Posterior vena cava (tissue), 2 donors: ENCODE measurements at regions not wholly inside any gene's neighbourhood (a gene's known extent, or its start where the extent isn't known, plus 50 kb on each side); places are given as distances from the start of the nearest gene placed in this dataset.

ENCODE experiments used
- DNase-seq: peaks from one replicate; pipeline ENCODE4 v3.0.0-alpha.2; 2020; ENCODE audit warnings: low spot score
- intact Hi-C, 2 donors: fragments of 100-400 bp; cut with DNase I; formaldehyde crosslinking; loops; one replicate each; pipeline versions ENCODE4 v1.14.1 to v1.14.2; 2022 to 2023
- donor health status: DM: yes; HTN: yes; CAD: no.
- donor health status: DM: yes; HTN: yes; CAD: no.

DNA sequence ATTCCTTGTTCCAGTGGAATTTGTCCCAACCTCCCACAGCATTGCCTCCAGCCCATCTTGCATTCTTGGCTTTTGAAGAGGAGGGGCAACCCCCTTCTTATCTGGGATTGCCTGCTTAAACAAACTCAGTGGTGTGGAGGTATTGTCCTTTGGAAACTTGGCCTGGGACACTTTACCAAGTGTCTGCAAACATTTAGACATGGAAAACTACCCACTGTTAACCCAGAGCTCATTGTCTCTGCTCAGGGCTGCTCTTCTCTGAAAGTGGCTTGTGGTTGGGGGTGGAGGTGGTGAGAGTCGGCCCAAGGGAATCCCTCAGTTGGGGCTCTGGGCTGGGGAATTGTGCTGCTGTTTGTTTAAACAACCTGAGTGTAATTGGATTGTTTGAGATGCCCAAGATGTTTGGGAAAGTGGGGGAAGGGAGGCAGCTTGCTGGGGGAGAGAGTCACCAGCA, 178.3 kb upstream of the GATA6 start:
- intact Hi-C loops = loop anchor here in 1 of 2 donors (10.0 kb wide), 1 partner anchor 174 kb away; the partner anchor contains the start of gene GATA6
- no peak for DNase-seq

DNA sequence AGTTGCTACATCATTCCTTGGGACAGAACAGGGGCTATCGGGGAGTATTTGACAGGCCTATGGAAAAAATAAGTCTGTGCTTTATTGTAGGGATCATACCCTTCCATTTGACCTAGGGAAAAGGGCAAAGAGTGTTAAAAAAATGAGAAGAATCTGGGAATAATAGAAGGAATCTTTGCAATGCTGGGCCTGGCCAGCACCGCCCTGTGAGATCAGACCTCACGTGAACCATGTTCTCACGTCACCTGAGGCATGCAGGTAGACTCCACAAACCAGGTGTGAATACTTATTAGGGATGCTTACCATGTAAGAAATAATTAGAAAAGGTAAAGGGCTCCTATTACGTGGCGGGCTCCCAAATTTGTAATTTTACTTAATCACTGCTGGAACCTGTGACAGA, 177.5 kb upstream of the GATA6 start:
- intact Hi-C loops = loop anchor here in 1 of 2 donors (10.0 kb wide), 1 partner anchor 173 kb away; the partner anchor contains the start of gene GATA6
- DNase-seq = no peak

- intact Hi-C loops = loop anchor here in 1 of 2 donors (10.0 kb wide), 1 partner anchor 168 kb away; the partner anchor contains the start of gene GATA6
- no peak for DNase-seq
Measured at GRCh38 chr18:21996351-21996826, 173.0 kb upstream of the GATA6 start.

DNA sequence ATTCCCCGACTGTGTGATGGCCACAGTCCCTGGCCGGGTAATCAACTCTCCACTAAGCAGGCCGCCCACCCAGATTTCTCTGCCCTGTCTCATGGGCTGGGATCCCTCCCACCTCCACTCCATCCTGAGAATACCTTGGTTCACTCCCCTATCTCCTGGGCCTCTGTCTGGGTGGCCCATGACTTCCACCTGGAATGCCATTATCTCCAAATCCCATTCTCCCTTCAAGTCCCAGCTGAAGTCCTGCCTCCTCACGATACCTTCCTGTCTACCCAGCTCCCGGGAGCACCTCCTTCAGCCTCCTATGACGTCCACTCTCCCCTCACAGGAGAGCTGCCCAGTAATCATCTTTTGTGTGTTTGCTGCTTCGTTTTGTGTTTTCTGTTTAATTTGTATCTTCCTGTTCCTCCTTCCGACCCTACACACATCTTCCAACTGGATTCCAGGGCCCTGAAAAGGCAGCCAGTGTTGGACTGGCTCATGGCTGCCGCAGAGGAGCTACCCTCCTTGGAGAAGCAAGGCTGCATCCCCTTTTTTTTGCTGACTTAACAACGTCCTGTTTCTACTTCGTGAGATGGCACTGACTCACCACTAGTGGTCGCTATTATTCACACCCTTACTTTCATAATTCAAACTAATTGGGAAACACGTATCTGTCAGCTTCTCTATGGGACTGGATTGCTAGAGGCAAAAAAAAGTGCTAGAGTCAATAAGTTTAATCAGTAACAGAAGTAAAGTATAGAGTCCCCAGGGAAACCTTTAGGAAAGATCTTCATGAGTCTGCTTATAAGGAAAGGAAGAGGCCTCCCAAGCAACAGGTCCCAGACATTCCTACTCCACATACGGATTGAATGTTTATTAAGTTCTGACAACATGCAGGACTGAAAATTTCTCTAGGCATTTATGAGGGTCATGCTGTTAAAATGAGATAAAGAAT, 171.9 kb upstream of the GATA6 start:
- intact Hi-C loops = loop anchor here in 1 of 2 donors (10.0 kb wide), 1 partner anchor 167 kb away; the partner anchor contains the start of gene GATA6

DNA sequence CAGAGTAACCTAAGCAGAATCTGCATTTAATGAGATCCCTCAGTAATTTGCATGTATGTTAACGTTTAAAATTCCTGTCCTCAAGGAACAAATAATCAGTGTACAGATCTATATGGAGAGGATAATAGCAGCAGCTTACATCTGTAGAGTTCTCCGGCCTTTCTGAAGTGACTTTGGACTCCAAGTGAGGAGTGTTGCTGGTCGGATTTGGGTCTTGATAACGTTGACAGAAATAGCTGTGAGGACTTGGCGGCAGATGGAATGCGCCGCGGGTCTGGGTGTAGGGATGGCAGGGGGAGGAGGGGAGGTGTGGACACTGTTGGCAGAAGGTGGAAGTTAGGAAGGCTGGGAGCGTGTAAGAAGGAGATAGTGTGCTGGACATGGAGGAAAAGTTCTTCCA, 170.9 kb upstream of the GATA6 start:
- intact Hi-C loops = loop anchor here in 1 of 2 donors (10.0 kb wide), 1 partner anchor 166 kb away; the partner anchor contains the start of gene GATA6

More for the DNA sequence above, 171.9 kb upstream of the GATA6 start:
- DNase-seq = no peak

GRCh38 chr18:22001912-22002487, 167.4 kb upstream of the GATA6 start:
- intact Hi-C loops = loop anchor here in 1 of 2 donors (5.0 kb wide), 1 partner anchor 360 kb away; no protein-coding TSS in a partner anchor
- no peak for DNase-seq

More for the DNA sequence above, 170.9 kb upstream of the GATA6 start:
- no peak for DNase-seq

GRCh38 chr18:22005191-22005841, 164.1 kb upstream of the GATA6 start:
- intact Hi-C loops = no loop called here
- peak; percentile 83 for DNase-seq

DNA sequence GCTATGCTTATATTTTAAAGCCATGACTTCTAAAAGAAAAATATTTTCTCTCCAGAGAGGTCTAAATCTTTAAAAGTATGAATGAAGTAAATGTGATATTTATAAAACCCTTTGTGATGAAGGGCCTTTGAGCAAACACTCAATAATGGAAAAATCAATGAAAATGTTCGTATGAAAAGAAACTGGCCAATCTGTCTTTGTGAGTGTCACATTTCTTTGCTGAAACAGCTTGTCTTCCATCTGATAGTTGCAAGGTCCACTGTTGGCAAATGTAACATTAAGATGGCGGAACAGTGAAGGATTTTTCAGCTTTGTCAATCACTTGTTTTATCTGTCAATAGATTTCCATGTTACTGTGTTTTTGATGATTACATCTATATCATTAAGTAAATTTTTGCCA, 162.9 kb upstream of the GATA6 start:
- DNase-seq = no peak
- intact Hi-C loops = no loop called here

- DNase-seq = no peak
- intact Hi-C loops = no loop called here
Measured at GRCh38 chr18:22009242-22009641, 160.1 kb upstream of the GATA6 start.

DNA sequence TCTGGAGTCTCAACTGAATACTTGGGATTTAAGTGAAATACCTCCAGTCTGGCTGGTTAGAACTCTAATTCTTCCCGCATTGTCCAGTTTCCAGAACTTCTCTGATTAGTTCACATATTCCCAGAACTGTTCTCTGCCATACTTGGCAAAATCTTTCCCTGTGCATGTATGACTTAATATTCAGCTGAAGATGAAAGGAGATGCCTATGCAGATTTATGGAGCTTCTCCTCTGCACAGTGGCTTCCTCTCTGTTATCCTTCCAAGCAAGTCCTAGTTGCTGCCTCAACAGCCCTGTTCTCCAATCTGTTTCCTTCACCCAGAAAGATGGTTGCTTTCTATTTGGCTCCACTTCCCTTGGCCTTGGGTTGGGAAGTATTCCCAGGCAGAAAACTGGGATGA, 155.4 kb upstream of the GATA6 start:
- intact Hi-C loops = loop anchor here in 1 of 2 donors (10.0 kb wide), 1 partner anchor 141 kb away; no protein-coding TSS in a partner anchor
- no peak for DNase-seq

DNA sequence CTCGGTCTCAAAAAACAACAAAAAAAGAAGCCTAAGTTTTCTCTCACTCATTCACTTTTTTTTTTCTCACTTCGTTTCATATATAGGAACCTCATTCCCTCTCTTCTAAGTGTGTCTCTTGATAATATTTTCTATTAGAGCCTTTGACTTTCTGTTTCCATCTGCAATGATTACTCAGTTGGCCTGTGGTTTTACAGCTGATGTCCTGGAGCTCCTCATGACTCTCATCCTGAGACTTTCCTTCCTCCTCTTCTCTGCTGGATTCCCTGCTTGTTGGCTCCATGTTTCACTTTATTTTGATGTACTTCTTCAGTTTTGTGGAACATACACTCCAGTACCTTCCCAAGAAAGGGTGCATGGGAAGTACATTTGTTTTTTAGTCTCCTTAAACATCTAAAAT, 154.2 kb upstream of the GATA6 start:
- DNase-seq = no peak
- intact Hi-C loops = loop anchor here in 1 of 2 donors (10.0 kb wide), 1 partner anchor 140 kb away; no protein-coding TSS in a partner anchor

GRCh38 chr18:22018366-22018765, 151.0 kb upstream of the GATA6 start:
- intact Hi-C loops = loop anchor here in 1 of 2 donors (10.0 kb wide), 1 partner anchor 136 kb away; no protein-coding TSS in a partner anchor
- DNase-seq = no peak

GRCh38 chr18:22019193-22019592, 150.2 kb upstream of the GATA6 start:
- intact Hi-C loops = loop anchor here in 1 of 2 donors (10.0 kb wide), 1 partner anchor 136 kb away; no protein-coding TSS in a partner anchor
- DNase-seq = no peak

- intact Hi-C loops = no loop called here
- DNase-seq = no peak
Measured at GRCh38 chr18:22020127-22020866, 149.1 kb upstream of the GATA6 start.

DNA sequence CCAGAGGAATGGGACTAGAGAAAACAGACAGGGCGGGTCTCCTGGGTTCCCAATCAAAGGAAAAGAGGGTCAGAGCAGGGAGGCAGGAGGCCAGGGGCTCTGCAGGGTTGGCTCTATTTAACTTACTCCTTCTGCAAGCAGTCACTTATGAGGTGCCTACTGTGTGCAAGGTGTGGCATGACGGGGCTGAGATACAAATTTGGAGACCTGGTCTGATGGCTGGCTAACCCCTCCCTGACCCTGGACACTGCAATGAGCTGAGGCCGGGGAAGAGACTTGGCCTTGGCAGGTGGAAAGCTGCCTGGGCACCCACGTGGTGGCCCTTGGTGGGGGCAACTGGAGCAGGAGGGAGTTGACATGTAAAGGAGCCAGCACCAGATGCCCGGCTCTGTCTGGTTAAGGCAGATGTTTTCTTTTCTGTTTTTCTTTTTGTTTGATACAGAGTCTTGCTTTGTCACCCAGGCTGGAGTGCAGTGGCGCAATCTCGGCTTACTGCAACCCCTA, 148.5 kb upstream of the GATA6 start:
- DNase-seq = no peak
- intact Hi-C loops = no loop called here

DNA sequence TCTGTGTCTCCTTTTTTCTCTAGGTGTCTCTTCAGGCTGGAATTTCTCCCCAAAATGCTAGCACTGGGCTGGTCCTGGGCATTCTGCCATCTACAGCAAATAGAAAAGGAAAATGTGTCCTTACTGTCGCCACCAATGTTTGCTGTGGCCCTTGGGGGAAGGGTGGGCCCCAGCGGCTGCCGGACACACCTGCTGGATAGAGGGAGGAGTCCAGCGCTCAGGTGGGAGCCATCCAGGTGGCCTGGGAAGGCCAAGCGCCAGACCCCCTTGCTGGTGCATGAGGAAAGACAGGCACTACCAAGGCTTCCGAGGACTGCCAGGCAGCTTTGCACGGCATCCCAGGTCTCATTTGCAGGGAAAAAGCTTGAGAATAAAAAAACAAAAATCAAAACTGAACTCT, 147.7 kb upstream of the GATA6 start:
- intact Hi-C loops = no loop called here
- DNase-seq = no peak

- intact Hi-C loops = no loop called here
- DNase-seq = no peak
Measured at GRCh38 chr18:22024924-22025323, 144.5 kb upstream of the GATA6 start.

- no peak for DNase-seq
- intact Hi-C loops = no loop called here
Measured at GRCh38 chr18:22026362-22026761, 143.0 kb upstream of the GATA6 start.
